K562 (cell line): ENCODE measurements at regions not wholly inside any gene's neighbourhood (a gene's known extent, or its start where the extent isn't known, plus 50 kb on each side); places are given as distances from the start of the nearest gene placed in this dataset.

Source experiments
- EP300 ChIP-seq: IDR thresholded peaks from 2 replicates; pipeline ENCODE4 v1.6.1; 2012; ENCODE audit warnings: low read length, improper control_type of control experiment
- FOXK2 ChIP-seq, 2 experiments: fragments of 450-650 bp; IDR thresholded peaks in 1 of 2; conservative IDR thresholded peaks in 1 of 2; 2 replicates each; pipeline ENCODE4 v1.6.1; 2016; ENCODE audit warnings: low read depth in 2 of 2, mild to moderate bottlenecking in 1 of 2
- KLF16 ChIP-seq: IDR thresholded peaks from 2 replicates; pipeline ENCODE4 v1.6.1; 2016; ENCODE audit warnings: antibody characterized with exemption
- MECOM ChIP-seq: fragments of 250-450 bp; sonication (Bioruptor Pico); IDR thresholded peaks from 2 replicates; pipeline ENCODE4 v1.8.0; 2022; ENCODE audit warnings: inconsistent platforms
- PTBP1 ChIP-seq: fragments of 200-400 bp; formaldehyde crosslinking; IDR thresholded peaks from 2 replicates; pipeline ENCODE4 v1.6.1; 2017; ENCODE audit warnings: low read depth, low read length
- SMAD1 ChIP-seq: fragments of 150-350 bp; IDR thresholded peaks from 2 replicates; pipeline ENCODE4 v1.6.1; 2014; ENCODE audit warnings: low read length, low read depth; ENCODE audit not compliant: partially characterized antibody
- SP2 ChIP-seq: IDR thresholded peaks from 2 replicates; pipeline ENCODE4 v1.6.1; 2011; ENCODE audit warnings: mild to moderate bottlenecking, low read depth, low read length, moderate library complexity; ENCODE audit not compliant: poor library complexity, severe bottlenecking; ENCODE audit errors: extremely low read depth
- TRIM28 ChIP-seq: fragments of 450-650 bp; IDR thresholded peaks from 2 replicates; pipeline ENCODE4 v1.6.1; 2017
- TF ChIP-seq, protein P1 (sequence below), 3 experiments: IDR thresholded peaks in 2 of 3; conservative IDR thresholded peaks in 1 of 3; 2 replicates each; pipeline ENCODE4 v1.5.1; 2011 to 2012; ENCODE audit warnings: low read length in 3 of 3, mild to moderate bottlenecking in 3 of 3, control low read depth in 2 of 3, improper control_type of control experiment in 1 of 3, inconsistent platforms in 1 of 3, low read depth in 1 of 3, mixed read lengths in 1 of 3, moderate library complexity in 1 of 3; ENCODE audit not compliant: insufficient read depth in 2 of 3

DNA sequence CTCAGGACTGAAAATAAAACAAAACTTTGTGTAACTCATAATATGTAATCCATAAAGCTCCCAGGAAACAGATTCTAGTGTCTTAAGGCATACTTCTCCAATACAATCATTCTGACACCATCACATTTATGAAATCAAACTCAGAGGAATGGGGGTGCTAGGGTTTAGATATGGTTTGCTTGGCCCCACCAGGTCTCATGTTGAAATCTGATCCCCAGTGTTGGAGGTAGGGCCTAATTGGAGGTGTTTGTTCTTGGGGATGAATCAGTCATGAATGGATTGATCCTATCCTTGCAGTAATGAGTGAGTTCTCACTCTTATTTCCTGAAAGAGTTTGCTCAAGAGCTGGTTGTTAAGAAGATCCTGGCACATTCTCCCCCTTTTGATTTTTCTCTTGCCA, 380.9 kb downstream of the ETS1 start:
- TF ChIP-seq SP2 (no peak), MECOM (no peak), EP300 (no peak), PTBP1 (no peak), FOXK2 (conservative IDR thresholded peaks at IDR 0.05 in 1 of 2, IDR thresholded peaks at IDR 0.05 in 1 of 2; ENCODE audit: low read depth in 2 of 2) (no peak), KLF16 (no peak), SMAD1 (no peak), TRIM28 (no peak)
- TF ChIP-seq, protein P1, sequence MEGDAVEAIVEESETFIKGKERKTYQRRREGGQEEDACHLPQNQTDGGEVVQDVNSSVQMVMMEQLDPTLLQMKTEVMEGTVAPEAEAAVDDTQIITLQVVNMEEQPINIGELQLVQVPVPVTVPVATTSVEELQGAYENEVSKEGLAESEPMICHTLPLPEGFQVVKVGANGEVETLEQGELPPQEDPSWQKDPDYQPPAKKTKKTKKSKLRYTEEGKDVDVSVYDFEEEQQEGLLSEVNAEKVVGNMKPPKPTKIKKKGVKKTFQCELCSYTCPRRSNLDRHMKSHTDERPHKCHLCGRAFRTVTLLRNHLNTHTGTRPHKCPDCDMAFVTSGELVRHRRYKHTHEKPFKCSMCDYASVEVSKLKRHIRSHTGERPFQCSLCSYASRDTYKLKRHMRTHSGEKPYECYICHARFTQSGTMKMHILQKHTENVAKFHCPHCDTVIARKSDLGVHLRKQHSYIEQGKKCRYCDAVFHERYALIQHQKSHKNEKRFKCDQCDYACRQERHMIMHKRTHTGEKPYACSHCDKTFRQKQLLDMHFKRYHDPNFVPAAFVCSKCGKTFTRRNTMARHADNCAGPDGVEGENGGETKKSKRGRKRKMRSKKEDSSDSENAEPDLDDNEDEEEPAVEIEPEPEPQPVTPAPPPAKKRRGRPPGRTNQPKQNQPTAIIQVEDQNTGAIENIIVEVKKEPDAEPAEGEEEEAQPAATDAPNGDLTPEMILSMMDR (IDR thresholded peaks at IDR 0.05 in 2 of 3, conservative IDR thresholded peaks at IDR 0.05 in 1 of 3; ENCODE audit: insufficient read depth in 2 of 3, low read depth in 1 of 3, low read length in 3 of 3), result no peak
